ENCODE measurements at regions not wholly inside any gene's neighbourhood (a gene's known extent, or its start where the extent isn't known, plus 50 kb on each side); places are given as distances from the start of the nearest gene placed in this dataset.

DNA sequence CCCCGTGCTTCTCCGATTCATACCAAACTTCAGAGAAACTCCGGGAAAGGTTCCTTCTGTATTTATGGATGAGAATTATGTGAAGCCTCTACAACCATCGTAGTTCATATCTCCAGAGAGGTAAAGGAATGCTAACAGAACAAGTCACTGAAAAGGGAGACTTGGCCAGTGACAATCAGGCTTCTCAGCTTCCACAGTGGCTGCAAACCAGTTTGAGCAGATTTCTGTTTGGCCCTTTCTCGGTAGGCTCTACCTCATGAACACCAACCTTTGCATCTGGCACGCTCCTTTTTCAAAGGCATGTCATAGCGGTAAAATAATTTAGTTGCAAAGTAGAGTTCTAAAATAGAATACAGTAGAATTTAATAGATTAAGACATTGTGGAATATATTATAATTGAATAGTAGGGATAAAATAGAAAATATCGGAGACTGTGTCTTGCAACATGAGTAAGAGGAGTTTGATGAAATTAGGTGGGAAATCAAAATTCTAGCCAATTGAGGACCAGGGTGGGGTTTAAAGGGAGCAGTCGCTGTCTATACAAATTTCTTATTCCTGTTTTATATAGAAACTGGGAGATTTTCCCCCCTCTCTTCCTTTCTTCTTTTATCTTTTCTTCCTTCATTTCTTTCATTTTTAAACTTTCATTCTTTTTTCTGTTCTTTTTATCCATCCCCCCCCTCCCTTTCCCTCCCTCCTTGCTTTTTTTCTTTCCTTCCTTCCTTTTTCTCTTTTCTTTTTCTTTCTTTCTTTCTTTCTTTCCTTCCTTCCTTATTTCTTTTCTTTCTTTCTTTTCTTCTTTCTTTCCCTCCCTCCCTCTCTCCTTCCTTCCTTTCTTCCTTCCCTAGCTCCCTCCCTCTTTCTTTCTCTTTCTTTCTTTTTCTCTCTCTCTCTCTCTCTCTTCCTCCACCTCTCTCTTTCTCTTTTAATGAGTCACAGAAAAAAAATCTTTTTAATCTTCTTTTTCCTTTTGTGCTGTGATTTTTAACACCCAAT is 161.5 kb upstream of the KLF6 start:
- TF ChIP-seq CTCF (IDR thresholded peaks at IDR 0.05; ENCODE audit: poor library complexity): no peak
- TF ChIP-seq EZH2 (IDR thresholded peaks at IDR 0.05; ENCODE audit: borderline replicate concordance): no peak
